ENCODE measurements at regions not wholly inside any gene's neighbourhood (a gene's known extent, or its start where the extent isn't known, plus 50 kb on each side); places are given as distances from the start of the nearest gene placed in this dataset.
A peak's percentile ranks its signal among the peaks of the same experiment; 100 is the strongest.

GRCh38 chr9:95751520-95751790 lies 124.0 kb upstream of the ERCC6L2 start:
- Mint-ChIP-seq H3K27me3 (ENCODE audit: insufficient read depth, low read depth, poor library complexity) (peaks cover 25% of the 10 kb centered on the region), H3K4me3 (no peak overlapping the region), H3K36me3 (ENCODE audit: low read depth) (no peaks in the 10 kb centered on the region), H3K4me1 (peaks cover 45% of the 10 kb centered on the region), H3K27ac (no peak overlapping the region), H3K9me3 (no peaks in the 10 kb centered on the region)
- Histone ChIP-seq H3K4me3 (no peak overlapping the region), H3F3A (replicated peaks; ENCODE audit: low read depth) (no peaks in the 10 kb centered on the region), H3K27me3 (ENCODE audit: insufficient read depth) (peaks cover 45% of the 10 kb centered on the region), H3K4me1 (ENCODE audit: insufficient read depth) (peaks cover 40% of the 10 kb centered on the region), H2AFZ (no peak overlapping the region), H3K9me2 (ENCODE audit: insufficient read depth) (no peaks in the 10 kb centered on the region), H3K4me2 (no peak overlapping the region), H4K20me1 (replicated peaks; ENCODE audit: insufficient read depth) (no peaks in the 10 kb centered on the region), H3K36me3 (ENCODE audit: insufficient read depth) (no peaks in the 10 kb centered on the region), H3K79me2 (replicated peaks; ENCODE audit: insufficient read depth) (no peaks in the 10 kb centered on the region), H3K27ac (ENCODE audit: low read depth) (no peak overlapping the region)
- no peak for TF ChIP-seq POLR2AphosphoS5 (IDR thresholded peaks at IDR 0.05; ENCODE audit: low read depth)
- TF ChIP-seq STAT1 (IDR thresholded peaks at IDR 0.05; ENCODE audit: unreplicated experiment): no peak
- TF ChIP-seq EZH2 (IDR thresholded peaks at IDR 0.05; ENCODE audit: low read depth, unreplicated experiment): no peak
- no peak for TF ChIP-seq NANOG (IDR thresholded peaks at IDR 0.05; ENCODE audit: borderline replicate concordance)
- TF ChIP-seq ZNF462 (CRISPR knock-in tag; IDR thresholded peaks at IDR 0.05): no peak
- no peak for TF ChIP-seq ETS1 (IDR thresholded peaks at IDR 0.05)
- no peak for TF ChIP-seq CTCF (conservative IDR thresholded peaks at IDR 0.05; ENCODE audit: low read depth in 2 of 2)
- no peak for TF ChIP-seq ZNF114 (CRISPR knock-in tag; IDR thresholded peaks at IDR 0.05)
- no peak for TF ChIP-seq REST (IDR thresholded peaks at IDR 0.05; ENCODE audit: unreplicated experiment)
- DNase-seq (ENCODE audit: low spot score) (peak; percentile 62), ATAC-seq (no peak)

All from GM23338 (cell line).